Upper lobe of left lung (tissue), 6 donors: ENCODE measurements at regions not wholly inside any gene's neighbourhood (a gene's known extent, or its start where the extent isn't known, plus 50 kb on each side); places are given as distances from the start of the nearest gene placed in this dataset.

Experiments used
- ATAC-seq, 2 donors: fragments of 200-7000 bp; cut with Tn5 transposase; one replicate each; pipeline ENCODE4 v1.9.1; 2022; ENCODE audit warnings: mild to moderate bottlenecking in 2 of 2, moderate library complexity in 2 of 2; ENCODE audit not compliant: low FRiP score in 2 of 2
- DNase-seq, 2 donors: peaks; one replicate each; pipeline ENCODE4 v3.0.0-alpha.2; 2019 to 2020
- H3K27ac ChIP-seq, 4 donors: fragments of 200-600 bp; sonication (generic); one replicate each; pipeline ENCODE4 v1.5.1; 2016 to 2019
- H3K27me3 ChIP-seq, 4 donors: fragments of 200-600 bp; sonication (generic); one replicate each; pipeline ENCODE4 v1.5.1; 2017 to 2019
- H3K36me3 ChIP-seq, 4 donors: fragments of 200-600 bp; sonication (generic); one replicate each; pipeline ENCODE4 v1.5.1; 2016 to 2019
- H3K4me1 ChIP-seq, 4 donors: fragments of 200-600 bp; sonication (generic); one replicate each; pipeline ENCODE4 v1.5.1; 2018 to 2019
- H3K4me3 ChIP-seq, 4 donors: fragments of 200-600 bp; sonication (generic); one replicate each; pipeline ENCODE4 v1.5.1; 2017 to 2019; ENCODE audit warnings: mild to moderate bottlenecking in 2 of 4, moderate library complexity in 1 of 4
- H3K9me3 ChIP-seq, 4 donors: fragments of 200-600 bp; sonication (generic); one replicate each; pipeline ENCODE4 v1.5.1; 2018 to 2019
- CTCF ChIP-seq, 6 experiments: fragments of 450-650 bp in 4 of 6; fragments of 200-600 bp in 2 of 6; sonication (generic) in 2 of 6; IDR thresholded peaks; one replicate each; pipeline ENCODE4 v1.5.1; 2016 to 2019; ENCODE audit warnings: antibody characterized with exemption in 6 of 6
- EP300 ChIP-seq, 4 donors: sonication (generic); formaldehyde crosslinking; IDR thresholded peaks; one replicate each; pipeline ENCODE4 v1.5.1; 2017; ENCODE audit warnings: antibody characterized with exemption in 4 of 4, control low read depth in 2 of 4
- POLR2A ChIP-seq, 4 donors: fragments of 450-650 bp; IDR thresholded peaks; one replicate each; pipeline ENCODE4 v1.5.1; 2016 to 2017; ENCODE audit warnings: antibody characterized with exemption in 4 of 4, mild to moderate bottlenecking in 2 of 4
- POLR2AphosphoS5 ChIP-seq, 2 donors: sonication (generic); formaldehyde crosslinking; IDR thresholded peaks; one replicate each; pipeline ENCODE4 v1.5.1; 2017; ENCODE audit warnings: antibody characterized with exemption in 2 of 2
- WGBS, 2 donors: methylation state at CpG; one replicate each; pipeline ENCODE4 v1.1.5; 2017 to 2018; 5-methylcytosine and 5-hydroxymethylcytosine counted together
- donor health status: DM: no; HTN: no; CAD: no; lungs with moderate emphysema.
- donor health status: DM: no; HTN: yes; CAD: no; lungs with severe emphysema.

GRCh38 chr12:78388461-78388860, 476.1 kb upstream of the SYT1 start:
- H3K36me3 ChIP-seq = no peaks in the 10 kb centered on the region
- ATAC-seq = no peak
- H3K4me3 ChIP-seq = no peak overlapping the region
- DNase-seq = no peak
- H3K9me3 ChIP-seq = no peaks in the 10 kb centered on the region
- no peak overlapping the region for H3K27ac ChIP-seq
- TF ChIP-seq CTCF (IDR thresholded peaks at IDR 0.05) (no peak), EP300 (IDR thresholded peaks at IDR 0.05) (no peak), POLR2AphosphoS5 (IDR thresholded peaks at IDR 0.05) (no peak)
- H3K27me3 ChIP-seq = no peaks in the 10 kb centered on the region
- H3K4me1 ChIP-seq = no peaks in the 10 kb centered on the region

GRCh38 chr12:78390920-78391319, 473.7 kb upstream of the SYT1 start:
- 58 to 59% methylated on average over 5 of the region's 5 CpGs for WGBS, 2 donors
- H3K27ac ChIP-seq = no peak overlapping the region
- H3K27me3 ChIP-seq = no peaks in the 10 kb centered on the region
- ATAC-seq (no peak), DNase-seq (no peak)
- TF ChIP-seq CTCF (IDR thresholded peaks at IDR 0.05) = no peak
- no peak for TF ChIP-seq POLR2AphosphoS5 (IDR thresholded peaks at IDR 0.05)
- TF ChIP-seq EP300 (IDR thresholded peaks at IDR 0.05) = no peak
- no peak for TF ChIP-seq POLR2A (IDR thresholded peaks at IDR 0.05)
- H3K36me3 ChIP-seq = no peaks in the 10 kb centered on the region
- no peaks in the 10 kb centered on the region for H3K9me3 ChIP-seq
- H3K4me3 ChIP-seq = no peak overlapping the region
- H3K4me1 ChIP-seq = no peaks in the 10 kb centered on the region

DNA sequence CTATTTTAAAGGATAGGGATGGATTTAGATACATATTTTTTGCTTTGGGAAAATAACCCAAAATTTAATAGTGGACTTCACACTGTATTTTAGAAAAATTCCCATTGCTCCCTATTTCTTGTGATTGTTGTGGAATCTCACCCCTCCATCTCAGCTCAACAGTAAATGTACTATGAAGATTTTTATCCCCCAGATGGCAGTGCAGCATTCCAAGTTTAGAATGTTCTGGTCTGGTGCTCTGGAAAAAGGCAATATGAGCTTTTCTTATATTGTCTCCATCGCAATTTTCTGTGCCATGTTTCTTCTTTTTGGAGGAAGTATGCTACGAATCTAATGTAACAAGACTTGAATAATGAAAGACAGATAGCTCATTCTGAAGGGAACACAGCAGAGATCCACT, 471.7 kb upstream of the SYT1 start:
- Histone ChIP-seq H3K27me3 (no peaks in the 10 kb centered on the region), H3K4me1 (no peaks in the 10 kb centered on the region), H3K9me3 (no peaks in the 10 kb centered on the region), H3K27ac (no peak overlapping the region), H3K4me3 (no peak overlapping the region), H3K36me3 (no peaks in the 10 kb centered on the region)
- DNase-seq (no peak), ATAC-seq (no peak)
- WGBS, 2 donors = 30 to 44% methylated on average over 2 of the region's 2 CpGs
- TF ChIP-seq POLR2AphosphoS5 (IDR thresholded peaks at IDR 0.05) = no peak
- no peak for TF ChIP-seq POLR2A (IDR thresholded peaks at IDR 0.05)
- TF ChIP-seq CTCF (IDR thresholded peaks at IDR 0.05) = no peak
- no peak for TF ChIP-seq EP300 (IDR thresholded peaks at IDR 0.05)

DNA sequence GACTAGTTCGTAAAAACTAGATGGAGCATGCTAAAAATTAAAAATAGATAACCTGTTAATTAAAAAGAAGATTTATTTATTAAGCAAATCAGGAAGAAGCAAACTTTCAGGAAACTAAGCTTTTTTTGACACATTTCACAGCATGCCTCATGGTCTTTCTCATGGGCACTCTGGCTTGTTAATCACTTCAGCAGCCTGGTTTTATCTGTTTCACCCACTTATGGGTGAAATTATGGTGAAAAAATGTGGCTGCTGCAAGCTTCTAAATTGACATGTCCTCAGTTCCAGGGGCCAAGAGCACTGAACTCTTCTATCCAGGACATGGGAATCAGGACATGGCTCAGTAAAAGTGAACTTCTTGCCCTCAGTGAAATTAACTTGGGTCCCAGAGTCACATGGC, 468.6 kb upstream of the SYT1 start:
- H3K27me3 ChIP-seq = no peaks in the 10 kb centered on the region
- H3K36me3 ChIP-seq = no peaks in the 10 kb centered on the region
- H3K4me3 ChIP-seq = no peak overlapping the region
- H3K4me1 ChIP-seq = no peaks in the 10 kb centered on the region
- no peak for DNase-seq
- no peaks in the 10 kb centered on the region for H3K9me3 ChIP-seq
- no peak overlapping the region for H3K27ac ChIP-seq
- WGBS, 2 donors = 76 to 88% methylated on average over 1 of the region's 1 CpG
- ATAC-seq = no peak
- no peak for TF ChIP-seq CTCF (IDR thresholded peaks at IDR 0.05)
- no peak for TF ChIP-seq POLR2A (IDR thresholded peaks at IDR 0.05)
- TF ChIP-seq POLR2AphosphoS5 (IDR thresholded peaks at IDR 0.05) = peak in 1 of 2 donors; percentile 10
- TF ChIP-seq EP300 (IDR thresholded peaks at IDR 0.05) = no peak

- no peaks in the 10 kb centered on the region for H3K36me3 ChIP-seq
- H3K27ac ChIP-seq = no peak overlapping the region
- DNase-seq (no peak), ATAC-seq (no peak)
- no peaks in the 10 kb centered on the region for H3K9me3 ChIP-seq
- WGBS, 2 donors = 92 to 96% methylated on average over 1 of the region's 1 CpG
- H3K4me3 ChIP-seq = no peak overlapping the region
- no peaks in the 10 kb centered on the region for H3K4me1 ChIP-seq
- TF ChIP-seq POLR2AphosphoS5 (IDR thresholded peaks at IDR 0.05) (no peak), EP300 (IDR thresholded peaks at IDR 0.05) (no peak), CTCF (IDR thresholded peaks at IDR 0.05) (no peak), POLR2A (IDR thresholded peaks at IDR 0.05) (no peak)
- H3K27me3 ChIP-seq = no peaks in the 10 kb centered on the region
Measured at GRCh38 chr12:78396538-78396937, 468.0 kb upstream of the SYT1 start.
